ENCODE measurements at regions not wholly inside any gene's neighbourhood (a gene's known extent, or its start where the extent isn't known, plus 50 kb on each side); places are given as distances from the start of the nearest gene placed in this dataset.

- POLR2A ChIA-PET: no interaction called here
- Mint-ChIP-seq H3K4me3 (ENCODE audit: unreplicated experiment) (no peak overlapping the region), H3K9me3 (ENCODE audit: unreplicated experiment) (peaks cover 8% of the 10 kb centered on the region), H3K36me3 (ENCODE audit: insufficient read depth, unreplicated experiment) (no peaks in the 10 kb centered on the region), H3K27me3 (ENCODE audit: insufficient read depth, unreplicated experiment) (no peaks in the 10 kb centered on the region), H3K4me1 (ENCODE audit: insufficient read depth, unreplicated experiment) (peaks cover 8% of the 10 kb centered on the region), H3K27ac (ENCODE audit: low read depth, unreplicated experiment) (no peak overlapping the region)
- TF ChIP-seq CTCF (IDR thresholded peaks at IDR 0.05; ENCODE audit: unreplicated experiment): no peak
- CTCF ChIA-PET: no interaction called here
- BruUV-seq (replicated peaks): no TSS peak
- intact Hi-C loops (cut with micrococcal nuclease): no loop called here
- no peak for DNase-seq (ENCODE audit: unreplicated experiment)
Measured at GRCh38 chr22:27588268-27588667, 213.3 kb downstream of the MN1 start.

- no peak for TF ChIP-seq CTCF (IDR thresholded peaks at IDR 0.05; ENCODE audit: unreplicated experiment)
- no TSS peak for BruUV-seq (replicated peaks)
- CTCF ChIA-PET: interaction anchor here (0.6 kb wide), 1 partner anchor 92 kb away, joined by 4 read pairs; no protein-coding TSS in a partner anchor
- no peak overlapping the region for H3K27ac Mint-ChIP-seq (ENCODE audit: low read depth, unreplicated experiment)
- H3K9me3 Mint-ChIP-seq (ENCODE audit: unreplicated experiment): peaks cover 8% of the 10 kb centered on the region
- intact Hi-C loops (cut with micrococcal nuclease): no loop called here
- no peaks in the 10 kb centered on the region for H3K27me3 Mint-ChIP-seq (ENCODE audit: insufficient read depth, unreplicated experiment)
- H3K36me3 Mint-ChIP-seq (ENCODE audit: insufficient read depth, unreplicated experiment): no peaks in the 10 kb centered on the region
- POLR2A ChIA-PET: no interaction called here
- H3K4me1 Mint-ChIP-seq (ENCODE audit: insufficient read depth, unreplicated experiment): peaks cover 4% of the 10 kb centered on the region
- H3K4me3 Mint-ChIP-seq (ENCODE audit: unreplicated experiment): no peak overlapping the region
- no peak for DNase-seq (ENCODE audit: unreplicated experiment)
Measured at GRCh38 chr22:27588915-27589314, 212.6 kb downstream of the MN1 start.

- no peak for DNase-seq (ENCODE audit: unreplicated experiment)
- H3K4me3 Mint-ChIP-seq (ENCODE audit: unreplicated experiment): no peak overlapping the region
- no peaks in the 10 kb centered on the region for H3K36me3 Mint-ChIP-seq (ENCODE audit: insufficient read depth, unreplicated experiment)
- no TSS peak for BruUV-seq (replicated peaks)
- TF ChIP-seq CTCF (IDR thresholded peaks at IDR 0.05; ENCODE audit: unreplicated experiment): no peak
- H3K4me1 Mint-ChIP-seq (ENCODE audit: insufficient read depth, unreplicated experiment): no peaks in the 10 kb centered on the region
- H3K27ac Mint-ChIP-seq (ENCODE audit: low read depth, unreplicated experiment): no peak overlapping the region
- peaks cover 8% of the 10 kb centered on the region for H3K9me3 Mint-ChIP-seq (ENCODE audit: unreplicated experiment)
- intact Hi-C loops (cut with micrococcal nuclease): no loop called here
- H3K27me3 Mint-ChIP-seq (ENCODE audit: insufficient read depth, unreplicated experiment): no peaks in the 10 kb centered on the region
- ChIA-PET CTCF (interaction anchor here (0.7 kb wide), 1 partner anchor 182 kb away, joined by 3 read pairs; no protein-coding TSS in a partner anchor), POLR2A (no interaction called here)
Measured at GRCh38 chr22:27591060-27591459, 210.5 kb downstream of the MN1 start.

GRCh38 chr22:27593378-27593777 is 208.2 kb downstream of the MN1 start:
- ChIA-PET CTCF (interaction anchor here (0.6 kb wide), 2 partner anchors 8 to 420 kb away, joined by 3 to 4 read pairs; no protein-coding TSS in a partner anchor), POLR2A (no interaction called here)
- H3K4me3 Mint-ChIP-seq (ENCODE audit: unreplicated experiment): no peak overlapping the region
- intact Hi-C loops (cut with micrococcal nuclease): no loop called here
- no peak for TF ChIP-seq CTCF (IDR thresholded peaks at IDR 0.05; ENCODE audit: unreplicated experiment)
- DNase-seq (ENCODE audit: unreplicated experiment): no peak
- H3K9me3 Mint-ChIP-seq (ENCODE audit: unreplicated experiment): peaks cover 8% of the 10 kb centered on the region
- no peaks in the 10 kb centered on the region for H3K36me3 Mint-ChIP-seq (ENCODE audit: insufficient read depth, unreplicated experiment)
- no peak overlapping the region for H3K27ac Mint-ChIP-seq (ENCODE audit: low read depth, unreplicated experiment)
- BruUV-seq (replicated peaks): no TSS peak
- no peaks in the 10 kb centered on the region for H3K27me3 Mint-ChIP-seq (ENCODE audit: insufficient read depth, unreplicated experiment)
- no peaks in the 10 kb centered on the region for H3K4me1 Mint-ChIP-seq (ENCODE audit: insufficient read depth, unreplicated experiment)
